CD14-positive monocyte (primary cell): ENCODE measurements at regions not wholly inside any gene's neighbourhood (a gene's known extent, or its start where the extent isn't known, plus 50 kb on each side); places are given as distances from the start of the nearest gene placed in this dataset.

Experiments
- DNase-seq, 3 donors: peaks; one replicate each; pipeline ENCODE4 v3.0.0-alpha.2; 2011 to 2022
- H2AFZ ChIP-seq: 2 replicates; pipeline ENCODE4 v1.6.0; 2012; ENCODE audit warnings: mild to moderate bottlenecking, low read depth, low read length, inconsistent platforms; ENCODE audit not compliant: insufficient read depth, poor library complexity, severe bottlenecking
- H3K27ac ChIP-seq, 2 donors: 1 replicate in 1 of 2; 2 replicates in 1 of 2; pipeline ENCODE4 v1.5.1; 2012 to 2013; ENCODE audit warnings: low read length in 2 of 2, control low read depth in 1 of 2, inconsistent platforms in 1 of 2, low read depth in 1 of 2, mild to moderate bottlenecking in 1 of 2
- H3K27me3 ChIP-seq, 2 donors: one replicate each; pipeline versions ENCODE4 v1.6.0 to v1.6.1; 2011 to 2013; ENCODE audit warnings: low read length in 2 of 2; ENCODE audit not compliant: control insufficient read depth in 2 of 2, insufficient read depth in 2 of 2
- H3K36me3 ChIP-seq, 2 donors: replicated peaks in 1 of 2; 1 replicate in 1 of 2; 2 replicates in 1 of 2; pipeline versions ENCODE4 v1.5.1 to v1.6.1; 2012 to 2013; ENCODE audit warnings: low read length in 2 of 2, control low read depth in 1 of 2, inconsistent platforms in 1 of 2, mild to moderate bottlenecking in 1 of 2; ENCODE audit not compliant: insufficient read depth in 2 of 2, control insufficient read depth in 1 of 2
- H3K4me1 ChIP-seq, 2 donors: 1 replicate in 1 of 2; 2 replicates in 1 of 2; pipeline versions ENCODE4 v1.5.1 to v1.6.1; 2012 to 2013; ENCODE audit warnings: low read length in 2 of 2, control low read depth in 1 of 2, inconsistent platforms in 1 of 2, mild to moderate bottlenecking in 1 of 2, moderate library complexity in 1 of 2; ENCODE audit not compliant: insufficient read depth in 2 of 2, control insufficient read depth in 1 of 2
- H3K4me2 ChIP-seq: replicated peaks from 2 replicates; pipeline ENCODE3; 2012; ENCODE audit warnings: low read length, moderate library complexity, mild to moderate bottlenecking; ENCODE audit not compliant: poor library complexity, severe bottlenecking; ENCODE audit errors: extremely low read depth
- H3K4me3 ChIP-seq, 3 experiments: fragments of 200-600 bp in 1 of 3; sonication (generic) in 1 of 3; replicated peaks in 1 of 3; 1 replicate in 2 of 3; 2 replicates in 1 of 3; pipeline ENCODE4 v1.5.1; 2011 to 2013; ENCODE audit warnings: low read length in 3 of 3, mild to moderate bottlenecking in 3 of 3, control low read depth in 2 of 3, low read depth in 2 of 3, inconsistent platforms in 1 of 3, moderate library complexity in 1 of 3
- H3K79me2 ChIP-seq: 2 replicates; pipeline ENCODE4 v1.6.0; 2012; ENCODE audit warnings: mild to moderate bottlenecking, control low read depth, inconsistent platforms, low read length, moderate library complexity; ENCODE audit not compliant: insufficient read depth
- H3K9ac ChIP-seq: 2 replicates; pipeline ENCODE4 v1.6.0; 2017; ENCODE audit warnings: low read length, mild to moderate bottlenecking; ENCODE audit not compliant: insufficient read depth, poor library complexity, severe bottlenecking
- H3K9me3 ChIP-seq, 2 donors: replicated peaks in 1 of 2; 1 replicate in 1 of 2; 2 replicates in 1 of 2; pipeline versions ENCODE4 v1.5.1 to v1.6.1; 2012 to 2013; ENCODE audit warnings: low read length in 2 of 2, control low read depth in 1 of 2; ENCODE audit not compliant: control insufficient read depth in 1 of 2, insufficient read depth in 1 of 2
- H4K20me1 ChIP-seq: 2 replicates; pipeline ENCODE4 v1.6.0; 2012; ENCODE audit warnings: mild to moderate bottlenecking, low read length, control low read depth, moderate library complexity; ENCODE audit not compliant: insufficient read depth
- H3K27ac Mint-ChIP-seq, 7 donors: one replicate each; pipeline ENCODE4 v1.8.0; 2020; ENCODE audit warnings: mild to moderate bottlenecking in 7 of 7, mixed read lengths in 7 of 7, moderate library complexity in 6 of 7, inconsistent platforms in 2 of 7
- H3K27me3 Mint-ChIP-seq, 3 donors: one replicate each; pipeline ENCODE4 v1.8.0; 2021 to 2022; ENCODE audit warnings: low read depth in 3 of 3, mild to moderate bottlenecking in 3 of 3, mixed read lengths in 3 of 3, moderate library complexity in 3 of 3, inconsistent platforms in 1 of 3
- H3K36me3 Mint-ChIP-seq, 2 donors: one replicate each; pipeline ENCODE4 v1.8.0; 2020; ENCODE audit warnings: mixed read lengths in 2 of 2, inconsistent platforms in 1 of 2, mild to moderate bottlenecking in 1 of 2
- H3K4me1 Mint-ChIP-seq: one replicate; pipeline ENCODE4 v1.8.0; 2020; ENCODE audit warnings: mild to moderate bottlenecking, mixed read lengths
- H3K4me3 Mint-ChIP-seq, 2 donors: one replicate each; pipeline ENCODE4 v1.8.0; 2020; ENCODE audit warnings: mild to moderate bottlenecking in 2 of 2, mixed read lengths in 2 of 2, moderate library complexity in 1 of 2
- H3K9me3 Mint-ChIP-seq, 7 donors: one replicate each; pipeline ENCODE4 v1.8.0; 2020 to 2022; ENCODE audit warnings: mixed read lengths in 7 of 7, mild to moderate bottlenecking in 6 of 7, moderate library complexity in 6 of 7, inconsistent platforms in 2 of 7
- WGBS: methylation state at CpG from one replicate; pipeline ENCODE4 v1.1.5; 2013; ENCODE audit warnings: missing lambda C conversion rate; ENCODE audit not compliant: insufficient coverage; 5-methylcytosine and 5-hydroxymethylcytosine counted together
- intact Hi-C, 2 donors: fragments of 100-400 bp; cut with micrococcal nuclease; formaldehyde crosslinking; loops; one replicate each; pipeline versions ENCODE4 v1.15.0 to v1.15.1; 2023
- TF ChIP-seq, protein P1 (sequence below): fragments of 200-600 bp; IDR thresholded peaks from one replicate; pipeline ENCODE4 v1.8.0; 2022; ENCODE audit warnings: antibody characterized with exemption, mild to moderate bottlenecking

DNA sequence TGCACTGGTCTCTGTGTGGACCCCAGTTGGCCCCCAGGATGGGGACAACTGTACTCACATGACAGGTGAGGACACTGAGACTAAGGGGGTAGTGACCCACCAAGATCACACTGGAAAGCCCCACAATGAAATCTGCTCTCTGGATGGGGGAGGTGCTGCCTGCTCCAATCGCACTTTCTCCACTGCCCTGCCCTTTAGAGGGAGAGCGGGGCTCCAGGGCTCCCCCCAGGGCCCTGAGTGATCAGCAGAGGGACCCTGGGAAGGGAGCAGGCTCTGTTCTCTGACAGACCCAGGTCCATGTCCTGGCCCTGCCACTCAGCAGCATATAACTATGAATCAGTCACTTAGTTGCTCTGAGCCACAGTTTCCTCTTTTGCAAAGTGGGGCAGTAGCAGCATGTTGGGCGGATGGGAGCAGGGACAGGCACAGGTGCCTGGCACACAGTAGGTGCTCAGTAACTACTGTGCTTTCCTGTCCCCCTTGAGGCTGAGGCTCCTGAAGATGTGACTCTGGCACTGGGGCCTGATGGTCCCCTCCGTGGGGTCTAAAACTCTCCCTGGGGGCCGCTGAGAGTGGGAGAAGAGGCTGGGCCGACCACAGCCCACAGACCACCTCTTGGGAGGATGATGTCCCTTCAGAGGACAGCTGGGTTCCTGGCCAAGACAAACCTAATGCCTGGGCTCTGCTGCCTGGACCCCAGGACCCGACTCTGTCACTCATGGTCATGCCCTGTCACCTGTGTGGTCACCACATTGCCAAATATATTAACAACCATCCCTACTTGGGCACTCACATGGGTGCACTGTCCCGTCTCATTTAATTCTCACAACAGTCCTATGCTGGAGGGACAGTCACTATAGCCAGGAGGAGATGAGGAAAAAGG is 222.7 kb downstream of the PTPRU start:
- H3K4me3 ChIP-seq: no peak overlapping the region

DNA sequence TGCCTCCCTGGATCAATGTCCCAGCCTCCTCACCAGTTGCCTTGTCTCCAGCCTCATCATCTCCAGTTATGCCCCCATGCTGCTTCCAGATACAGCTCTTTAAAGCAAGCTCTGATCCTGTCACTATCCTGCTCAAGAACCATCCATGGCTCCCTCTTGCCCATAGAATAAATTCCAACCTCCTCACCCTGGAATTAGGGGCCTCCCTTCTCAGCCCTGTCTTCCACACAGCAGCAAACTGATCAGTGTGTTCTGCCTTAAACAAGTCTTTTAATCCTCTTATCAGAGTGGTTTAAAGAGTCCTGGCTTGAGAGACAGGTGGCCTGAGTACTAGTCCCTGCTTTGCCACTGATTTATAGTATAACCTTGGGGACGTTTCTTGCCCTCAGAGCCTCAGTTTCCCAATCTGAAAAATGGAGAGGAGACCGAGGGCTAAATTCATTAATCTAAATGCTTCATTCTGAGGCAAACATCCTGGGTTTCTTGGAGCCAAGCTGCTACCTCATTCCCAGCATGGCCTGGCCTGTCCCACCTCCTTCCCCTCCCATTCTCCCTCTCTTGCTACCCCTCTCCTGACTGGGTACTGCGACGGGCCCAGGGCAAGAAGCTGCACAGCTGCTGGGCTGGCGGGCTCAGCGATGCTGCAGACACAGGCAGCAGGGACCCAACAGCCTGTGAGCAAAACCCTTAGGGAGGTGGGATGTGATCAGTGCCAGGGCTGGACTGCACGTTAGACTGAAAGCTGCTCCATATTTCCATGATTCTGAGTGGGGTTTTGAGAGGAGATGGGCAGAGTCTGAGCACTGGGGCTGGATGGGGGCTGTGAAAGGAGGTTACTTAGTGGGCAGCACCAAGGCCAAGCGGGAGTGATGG is 221.4 kb downstream of the PTPRU start:
- peaks cover 0 to 7% (median 6%) of the 10 kb centered on the region in 7 donors for H3K9me3 Mint-ChIP-seq
- Histone ChIP-seq H3K9ac (no peak overlapping the region), H3K27me3 (no peaks in the 10 kb centered on the region), H3K36me3 (no peaks in the 10 kb centered on the region), H3K4me2 (no peak overlapping the region), H3K27ac (no peak overlapping the region), H4K20me1 (no peaks in the 10 kb centered on the region), H2AFZ (no peak overlapping the region), H3K79me2 (no peaks in the 10 kb centered on the region), H3K4me3 (no peak overlapping the region), H3K9me3 (peaks cover 0 to 4% of the 10 kb centered on the region in 2 donors), H3K4me1 (no peaks in the 10 kb centered on the region)
- no peak overlapping the region for H3K27ac Mint-ChIP-seq
- TF ChIP-seq, protein P1, sequence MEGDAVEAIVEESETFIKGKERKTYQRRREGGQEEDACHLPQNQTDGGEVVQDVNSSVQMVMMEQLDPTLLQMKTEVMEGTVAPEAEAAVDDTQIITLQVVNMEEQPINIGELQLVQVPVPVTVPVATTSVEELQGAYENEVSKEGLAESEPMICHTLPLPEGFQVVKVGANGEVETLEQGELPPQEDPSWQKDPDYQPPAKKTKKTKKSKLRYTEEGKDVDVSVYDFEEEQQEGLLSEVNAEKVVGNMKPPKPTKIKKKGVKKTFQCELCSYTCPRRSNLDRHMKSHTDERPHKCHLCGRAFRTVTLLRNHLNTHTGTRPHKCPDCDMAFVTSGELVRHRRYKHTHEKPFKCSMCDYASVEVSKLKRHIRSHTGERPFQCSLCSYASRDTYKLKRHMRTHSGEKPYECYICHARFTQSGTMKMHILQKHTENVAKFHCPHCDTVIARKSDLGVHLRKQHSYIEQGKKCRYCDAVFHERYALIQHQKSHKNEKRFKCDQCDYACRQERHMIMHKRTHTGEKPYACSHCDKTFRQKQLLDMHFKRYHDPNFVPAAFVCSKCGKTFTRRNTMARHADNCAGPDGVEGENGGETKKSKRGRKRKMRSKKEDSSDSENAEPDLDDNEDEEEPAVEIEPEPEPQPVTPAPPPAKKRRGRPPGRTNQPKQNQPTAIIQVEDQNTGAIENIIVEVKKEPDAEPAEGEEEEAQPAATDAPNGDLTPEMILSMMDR: no peak
- H3K4me1 Mint-ChIP-seq: no peaks in the 10 kb centered on the region
- no peak overlapping the region for H3K4me3 Mint-ChIP-seq
- WGBS: 74% methylated on average over 7 of the region's 8 CpGs
- intact Hi-C loops: no loop called here
- peaks cover 4 to 9% (median 6%) of the 10 kb centered on the region in 3 donors for H3K27me3 Mint-ChIP-seq
- no peaks in the 10 kb centered on the region for H3K36me3 Mint-ChIP-seq
- DNase-seq: no peak

More for the DNA sequence above, 222.7 kb downstream of the PTPRU start:
- DNase-seq: no peak
- 52% methylated on average over 3 of the region's 8 CpGs for WGBS
- Histone ChIP-seq H3K4me1 (no peaks in the 10 kb centered on the region), H3K79me2 (no peaks in the 10 kb centered on the region), H3K9me3 (peaks cover 0 to 4% of the 10 kb centered on the region in 2 donors), H3K36me3 (no peaks in the 10 kb centered on the region), H3K9ac (no peak overlapping the region), H2AFZ (no peak overlapping the region), H4K20me1 (no peaks in the 10 kb centered on the region), H3K4me2 (no peak overlapping the region), H3K27ac (no peak overlapping the region), H3K27me3 (no peaks in the 10 kb centered on the region)
- TF ChIP-seq, protein P1: no peak
- Mint-ChIP-seq H3K27me3 (peaks cover 5 to 6% (median 6%) of the 10 kb centered on the region in 3 donors), H3K4me3 (no peak overlapping the region), H3K36me3 (no peaks in the 10 kb centered on the region), H3K9me3 (peaks cover 0 to 8% (median 6%) of the 10 kb centered on the region in 7 donors), H3K27ac (no peak overlapping the region), H3K4me1 (no peaks in the 10 kb centered on the region)
- intact Hi-C loops: no loop called here
